IMR-90 (cell line): ENCODE measurements at regions not wholly inside any gene's neighbourhood (a gene's known extent, or its start where the extent isn't known, plus 50 kb on each side); places are given as distances from the start of the nearest gene placed in this dataset.

Experiments used
- ATAC-seq: fragments of 200-7000 bp; cut with Tn5 transposase; 2 replicates; pipeline ENCODE4 v1.9.1; 2020; ENCODE audit warnings: low read depth, mild to moderate bottlenecking, moderate library complexity
- BruUV-seq: library from RNA; stranded (reverse); fragments of 400-500 nt; replicated peaks from 2 replicates; lab custom pipeline; 2021; lab: Mats Ljungman, UMichigan
- CTCF ChIA-PET: fragments of 300-600 bp; formaldehyde crosslinking; extraction: SDS; loops from one replicate; lab custom pipeline; 2021; ENCODE audit warnings: antibody characterized with exemption; lab: Yijun Ruan, JAX
- POLR2A ChIA-PET: fragments of 300-600 bp; sonication (Branson Sonifier 250); formaldehyde crosslinking; loops from one replicate; lab custom pipeline; 2022; ENCODE audit warnings: antibody characterized with exemption; ENCODE audit not compliant: unreplicated experiment; lab: Charles Lee
- DNase-seq: peaks from one replicate; pipeline ENCODE4 v3.0.0; 2013
- H2AFZ ChIP-seq: replicated peaks from 2 replicates; pipeline ENCODE3; 2013; ENCODE audit warnings: low read length, mild to moderate bottlenecking; ENCODE audit not compliant: poor library complexity
- H2AK5ac ChIP-seq: 2 replicates; pipeline ENCODE4 v1.6.1; 2013; ENCODE audit warnings: low read depth, low read length, inconsistent platforms
- H2AK9ac ChIP-seq: replicated peaks from 2 replicates; pipeline ENCODE3; 2013; ENCODE audit warnings: mild to moderate bottlenecking, low read depth, low read length, moderate library complexity; ENCODE audit not compliant: poor library complexity
- H2BK120ac ChIP-seq: 2 replicates; pipeline ENCODE4 v1.6.1; 2013; ENCODE audit warnings: low read depth, low read length, inconsistent platforms
- H2BK15ac ChIP-seq: 3 replicates; pipeline ENCODE4 v1.6.1; 2013; ENCODE audit warnings: low read depth, low read length, inconsistent platforms
- H2BK20ac ChIP-seq: 2 replicates; pipeline ENCODE4 v1.6.1; 2013; ENCODE audit warnings: low read depth, mild to moderate bottlenecking, inconsistent platforms, low read length, moderate library complexity
- H2BK5ac ChIP-seq: 2 replicates; pipeline ENCODE4 v1.6.1; 2013; ENCODE audit warnings: mild to moderate bottlenecking, low read depth, low read length, inconsistent platforms; ENCODE audit not compliant: poor library complexity, severe bottlenecking
- H3K14ac ChIP-seq: replicated peaks from 2 replicates; pipeline ENCODE4 v1.6.1; 2013; ENCODE audit warnings: low read depth, low read length, inconsistent platforms
- H3K18ac ChIP-seq: 2 replicates; pipeline ENCODE4 v1.6.1; 2013; ENCODE audit warnings: low read depth, low read length, control low read depth
- H3K23ac ChIP-seq: 2 replicates; pipeline ENCODE4 v1.6.1; 2013; ENCODE audit warnings: low read depth, low read length, inconsistent platforms
- H3K27ac ChIP-seq: 2 replicates; pipeline ENCODE4 v1.5.1; 2013; ENCODE audit warnings: mild to moderate bottlenecking, control low read depth, low read length; ENCODE audit not compliant: insufficient read depth
- H3K27me3 ChIP-seq: 2 replicates; pipeline ENCODE4 v1.6.1; 2013; ENCODE audit warnings: low read length; ENCODE audit not compliant: control insufficient read depth, insufficient read depth
- H3K36me3 ChIP-seq: 2 replicates; pipeline ENCODE4 v1.6.1; 2013; ENCODE audit warnings: low read length, mixed read lengths; ENCODE audit not compliant: control insufficient read depth, insufficient read depth
- H3K4ac ChIP-seq: 2 replicates; pipeline ENCODE4 v1.6.1; 2013; ENCODE audit warnings: low read depth, low read length, inconsistent platforms
- H3K4me1 ChIP-seq: 2 replicates; pipeline ENCODE4 v1.6.1; 2013; ENCODE audit warnings: low read length, mixed read lengths; ENCODE audit not compliant: control insufficient read depth, insufficient read depth
- H3K4me2 ChIP-seq: 2 replicates; pipeline ENCODE4 v1.6.1; 2013; ENCODE audit warnings: low read depth, mild to moderate bottlenecking, control low read depth, low read length, moderate library complexity
- H3K4me3 ChIP-seq: 2 replicates; pipeline ENCODE4 v1.5.1; 2013; ENCODE audit warnings: low read depth, mild to moderate bottlenecking, control low read depth, low read length, moderate library complexity; ENCODE audit not compliant: insufficient read depth
- H3K56ac ChIP-seq: 2 replicates; pipeline ENCODE4 v1.6.1; 2013; ENCODE audit warnings: low read length, inconsistent platforms; ENCODE audit not compliant: insufficient read depth; ENCODE audit errors: extremely low read depth
- H3K79me1 ChIP-seq, 2 experiments: 2 replicates each; pipeline ENCODE4 v1.6.1; 2013; ENCODE audit warnings: low read length in 2 of 2, inconsistent platforms in 1 of 2, low read depth in 1 of 2
- H3K9ac ChIP-seq: 2 replicates; pipeline ENCODE4 v1.6.1; 2013; ENCODE audit warnings: low read depth, low read length, control low read depth
- H3K9me1 ChIP-seq: 2 replicates; pipeline ENCODE4 v1.6.1; 2013; ENCODE audit warnings: low read length, inconsistent platforms; ENCODE audit not compliant: insufficient read depth
- H3K9me3 ChIP-seq: 2 replicates; pipeline ENCODE4 v1.6.1; 2013; ENCODE audit warnings: low read length; ENCODE audit not compliant: control insufficient read depth, insufficient read depth
- H4K20me1 ChIP-seq: 2 replicates; pipeline ENCODE4 v1.6.1; 2013; ENCODE audit warnings: low read length, inconsistent platforms; ENCODE audit not compliant: insufficient read depth
- H4K5ac ChIP-seq: 2 replicates; pipeline ENCODE4 v1.6.1; 2013; ENCODE audit warnings: mild to moderate bottlenecking, low read depth, low read length, control low read depth
- H4K8ac ChIP-seq, 2 experiments: 2 replicates each; pipeline ENCODE4 v1.6.1; 2013; ENCODE audit warnings: low read depth in 2 of 2, low read length in 2 of 2, control low read depth in 1 of 2, inconsistent platforms in 1 of 2
- H4K91ac ChIP-seq: 2 replicates; pipeline ENCODE4 v1.6.1; 2013; ENCODE audit warnings: low read depth, low read length, inconsistent platforms; ENCODE audit not compliant: insufficient read depth
- BHLHE40 ChIP-seq: fragments of 150-350 bp; IDR thresholded peaks from 2 replicates; pipeline ENCODE4 v1.6.1; 2016; ENCODE audit warnings: mild to moderate bottlenecking, low read depth, low read length
- CEBPB ChIP-seq: IDR thresholded peaks from 2 replicates; pipeline ENCODE4 v1.6.1; 2012; ENCODE audit warnings: low read depth, low read length, improper control_type of control experiment
- CHD1 ChIP-seq: IDR thresholded peaks from 2 replicates; pipeline ENCODE4 v1.6.1; 2012; ENCODE audit warnings: low read depth, low read length, improper control_type of control experiment
- CTCF ChIP-seq: conservative IDR thresholded peaks from 2 replicates; pipeline ENCODE4 v1.5.1; 2012; ENCODE audit warnings: mild to moderate bottlenecking, low read depth, low read length, improper control_type of control experiment
- ELK1 ChIP-seq: fragments of 150-350 bp; IDR thresholded peaks from 2 replicates; pipeline ENCODE4 v1.6.1; 2016; ENCODE audit warnings: low read depth, mild to moderate bottlenecking, low read length, moderate library complexity, borderline replicate concordance
- FOS ChIP-seq: fragments of 150-350 bp; IDR thresholded peaks from 2 replicates; pipeline ENCODE4 v1.6.1; 2016; ENCODE audit warnings: low read depth, low read length
- MAFK ChIP-seq: IDR thresholded peaks from 2 replicates; pipeline ENCODE4 v1.6.1; 2012; ENCODE audit warnings: low read depth, low read length, improper control_type of control experiment
- MAZ ChIP-seq: IDR thresholded peaks from 2 replicates; pipeline ENCODE4 v1.6.1; 2012; ENCODE audit warnings: low read depth, mild to moderate bottlenecking, low read length, improper control_type of control experiment, moderate library complexity, borderline replicate concordance
- MXI1 ChIP-seq: IDR thresholded peaks from 2 replicates; pipeline ENCODE4 v1.6.1; 2012; ENCODE audit warnings: low read depth, mild to moderate bottlenecking, low read length, moderate library complexity, borderline replicate concordance
- NFE2L2 ChIP-seq: fragments of 150-350 bp; IDR thresholded peaks from 2 replicates; pipeline ENCODE4 v1.6.1; 2016; ENCODE audit warnings: low read depth, mild to moderate bottlenecking, low read length
- POLR2A ChIP-seq: IDR thresholded peaks from 2 replicates; pipeline ENCODE4 v1.6.1; 2012; ENCODE audit warnings: mild to moderate bottlenecking, low read depth, low read length
- RAD21 ChIP-seq: IDR thresholded peaks from 2 replicates; pipeline ENCODE4 v1.6.1; 2012; ENCODE audit warnings: low read length, improper control_type of control experiment
- RCOR1 ChIP-seq: IDR thresholded peaks from 2 replicates; pipeline ENCODE4 v1.6.1; 2012; ENCODE audit warnings: mild to moderate bottlenecking, low read length, improper control_type of control experiment; ENCODE audit not compliant: insufficient replicate concordance
- RFX5 ChIP-seq: IDR thresholded peaks from 2 replicates; pipeline ENCODE4 v1.8.0; 2012; ENCODE audit warnings: low read depth, mild to moderate bottlenecking, low read length, moderate library complexity
- SMC3 ChIP-seq: fragments of 150-350 bp; IDR thresholded peaks from 2 replicates; pipeline ENCODE4 v1.6.1; 2016; ENCODE audit warnings: low read depth, mild to moderate bottlenecking, antibody characterized with exemption, low read length, moderate library complexity
- USF2 ChIP-seq: fragments of 150-350 bp; IDR thresholded peaks from 2 replicates; pipeline ENCODE4 v1.6.1; 2017; ENCODE audit warnings: mild to moderate bottlenecking, antibody characterized with exemption, low read length, low read depth
- dilution Hi-C: fragments of 300-500 bp; cut with HindIII; formaldehyde crosslinking; loops from one replicate; pipeline ENCODE4 v1.14.3; 2018; ENCODE audit warnings: low sequenced_read_pairs; ENCODE audit not compliant: unreplicated experiment
- in situ Hi-C: fragments of 300-500 bp; cut with MboI; formaldehyde crosslinking; loops from 3 replicates; pipeline ENCODE4 v1.14.3; 2019; ENCODE audit warnings: low sequenced_read_pairs, inconsistent platforms, mixed read lengths
- intact Hi-C: fragments of 100-400 bp; cut with micrococcal nuclease; formaldehyde crosslinking; loops from 2 replicates; pipeline ENCODE4 v1.10.0; 2022

- Histone ChIP-seq H3K4me1 (peaks cover 5% of the 10 kb centered on the region; the same call in 1 of the 2 replicates), H3K9me3 (no peaks in the 10 kb centered on the region), H3K27ac (no peak overlapping the region), H3K4me3 (no peak overlapping the region), H4K91ac (no peak overlapping the region), H2BK120ac (peak overlapping the region; percentile 62; the same call in 1 of the 2 replicates), H4K8ac (peak overlapping the region in 1 of 2 experiments; percentile 20; a peak in 1 of 4 replicates), H2BK20ac (peak overlapping the region; percentile 52; the same call in 1 of the 2 replicates), H3K4me2 (peak overlapping the region; percentile 74), H3K79me1 (no peaks in the 10 kb centered on the region), H2AK5ac (no peak overlapping the region), H2BK15ac (no peak overlapping the region), H3K27me3 (no peaks in the 10 kb centered on the region), H2AFZ (no peak overlapping the region), H3K36me3 (no peaks in the 10 kb centered on the region), H3K23ac (no peak overlapping the region), H3K56ac (no peak overlapping the region), H4K5ac (no peak overlapping the region), H3K9ac (no peak overlapping the region), H3K18ac (no peak overlapping the region), H3K4ac (peak overlapping the region; percentile 43; the same call in 1 of the 2 replicates), H3K14ac (0 out of 2 replicates have a peak overlapping the region, but pooled peaks have one; percentile 35), H4K20me1 (no peaks in the 10 kb centered on the region), H2AK9ac (no peak overlapping the region), H2BK5ac (peak overlapping the region; percentile 89), H3K9me1 (no peaks in the 10 kb centered on the region; the same call in 1 of the 2 replicates)
- ChIA-PET CTCF (no interaction called here), POLR2A (no interaction called here)
- dilution Hi-C loops (no loop called here), in situ Hi-C loops (no loop called here), intact Hi-C loops (no loop called here)
- ATAC-seq (peak; percentile 92), DNase-seq (peak; percentile 77)
- no peak for TF ChIP-seq CTCF
- TF ChIP-seq CEBPB, result no peak
- TF ChIP-seq SMC3, result no peak
- TF ChIP-seq RAD21, result no peak
- TF ChIP-seq BHLHE40, result no peak
- no peak for TF ChIP-seq MAZ
- no peak for TF ChIP-seq RCOR1
- TF ChIP-seq NFE2L2, result no peak
- TF ChIP-seq POLR2A, result no peak
- TF ChIP-seq RFX5, result no peak
- no peak for TF ChIP-seq CHD1
- TF ChIP-seq MAFK, result no peak
- TF ChIP-seq FOS, result no peak
- TF ChIP-seq ELK1, result no peak
- TF ChIP-seq MXI1, result no peak
- TF ChIP-seq USF2, result no peak
- BruUV-seq, result no TSS peak
These were observed 85.7 kb upstream of the UGP2 start for GRCh38 chr2:63755965-63756364.
